SK-N-SH treated with all-trans-retinoic acid at 6 μM for 48 hours (cell line): ENCODE measurements at regions not wholly inside any gene's neighbourhood (a gene's known extent, or its start where the extent isn't known, plus 50 kb on each side); places are given as distances from the start of the nearest gene placed in this dataset.

Experiments
- ATAC-seq: fragments of 200-7000 bp; cut with Tn5 transposase; 3 replicates; pipeline ENCODE4 v1.9.1; 2020; ENCODE audit warnings: mild to moderate bottlenecking, moderate library complexity
- ARNTL ChIP-seq: fragments of 450-650 bp; formaldehyde crosslinking; IDR thresholded peaks from 2 replicates; pipeline ENCODE4 v1.5.0; 2020; ENCODE audit warnings: low read depth, mild to moderate bottlenecking, moderate library complexity, borderline replicate concordance
- CSDC2 ChIP-seq: fragments of 250-450 bp; sonication (Bioruptor Pico); IDR thresholded peaks from 2 replicates; pipeline ENCODE4 v1.5.0; 2020; ENCODE audit warnings: mild to moderate bottlenecking, moderate library complexity
- CSRNP3 ChIP-seq: fragments of 250-450 bp; sonication (Bioruptor Pico); IDR thresholded peaks from 2 replicates; pipeline ENCODE4 v1.5.1; 2021; ENCODE audit warnings: mild to moderate bottlenecking, moderate library complexity
- ESRRG ChIP-seq: fragments of 250-450 bp; sonication (Bioruptor Pico); IDR thresholded peaks from 2 replicates; pipeline ENCODE4 v1.6.1; 2021; ENCODE audit warnings: mild to moderate bottlenecking
- GLIS3 ChIP-seq: fragments of 250-450 bp; sonication (Bioruptor Pico); IDR thresholded peaks from 2 replicates; pipeline ENCODE4 v1.5.0; 2020; ENCODE audit warnings: mild to moderate bottlenecking, moderate library complexity
- ISL1 ChIP-seq: fragments of 250-450 bp; sonication (Bioruptor Pico); IDR thresholded peaks from 2 replicates; pipeline ENCODE4 v2.1.2; 2022; ENCODE audit warnings: mild to moderate bottlenecking, moderate library complexity
- OSR1 ChIP-seq: fragments of 250-450 bp; sonication (Bioruptor Pico); IDR thresholded peaks from 2 replicates; pipeline ENCODE4 v1.8.0; 2022; ENCODE audit warnings: moderate library complexity, mild to moderate bottlenecking, inconsistent platforms
- PATZ1 ChIP-seq: fragments of 250-450 bp; sonication (Bioruptor Pico); IDR thresholded peaks from 2 replicates; pipeline ENCODE4 v1.8.0; 2020; ENCODE audit warnings: mild to moderate bottlenecking, moderate library complexity, borderline replicate concordance
- POU6F1 ChIP-seq: fragments of 250-450 bp; sonication (Bioruptor Pico); IDR thresholded peaks from 2 replicates; pipeline ENCODE4 v1.8.0; 2021; ENCODE audit warnings: low read depth, mild to moderate bottlenecking, moderate library complexity, borderline replicate concordance
- PPARA ChIP-seq: fragments of 250-450 bp; sonication (Bioruptor Pico); IDR thresholded peaks from 2 replicates; pipeline ENCODE4 v1.5.0; 2020; ENCODE audit warnings: mild to moderate bottlenecking, borderline replicate concordance
- RARB ChIP-seq: fragments of 250-450 bp; sonication (Bioruptor Pico); IDR thresholded peaks from 2 replicates; pipeline ENCODE4 v1.8.0; 2021; ENCODE audit warnings: mild to moderate bottlenecking, moderate library complexity
- SNAI2 ChIP-seq: fragments of 250-450 bp; sonication (Bioruptor Pico); IDR thresholded peaks from 2 replicates; pipeline ENCODE4 v1.5.0; 2020; ENCODE audit warnings: mild to moderate bottlenecking, moderate library complexity
- TCF4 ChIP-seq: fragments of 250-450 bp; sonication (Bioruptor Pico); IDR thresholded peaks from 2 replicates; pipeline ENCODE4 v1.8.0; 2021; ENCODE audit warnings: mild to moderate bottlenecking, moderate library complexity, borderline replicate concordance
- TOX ChIP-seq: fragments of 250-450 bp; sonication (Bioruptor Pico); IDR thresholded peaks from 2 replicates; pipeline ENCODE4 v1.8.0; 2021; ENCODE audit warnings: mild to moderate bottlenecking, moderate library complexity, borderline replicate concordance
- TSHZ2 ChIP-seq: fragments of 250-450 bp; sonication (Bioruptor Pico); IDR thresholded peaks from 2 replicates; pipeline ENCODE4 v1.5.0; 2020; ENCODE audit warnings: mild to moderate bottlenecking, moderate library complexity
- ZC3H10 ChIP-seq: fragments of 250-450 bp; sonication (Bioruptor Pico); IDR thresholded peaks from 2 replicates; pipeline ENCODE4 v1.5.1; 2021; ENCODE audit warnings: mild to moderate bottlenecking, moderate library complexity
- ZFP3 ChIP-seq: fragments of 250-450 bp; sonication (Bioruptor Pico); IDR thresholded peaks from 2 replicates; pipeline ENCODE4 v1.5.0; 2020; ENCODE audit warnings: mild to moderate bottlenecking, moderate library complexity
- ZFP30 ChIP-seq: fragments of 450-650 bp; formaldehyde crosslinking; IDR thresholded peaks from 2 replicates; pipeline ENCODE4 v1.5.0; 2022; ENCODE audit warnings: mild to moderate bottlenecking, moderate library complexity
- ZNF565 ChIP-seq: fragments of 450-650 bp; formaldehyde crosslinking; conservative IDR thresholded peaks from 2 replicates; pipeline ENCODE4 v1.5.0; 2020; ENCODE audit warnings: low read depth, mild to moderate bottlenecking, moderate library complexity
- ZNF70 ChIP-seq: fragments of 450-650 bp; formaldehyde crosslinking; IDR thresholded peaks from 2 replicates; pipeline ENCODE4 v1.5.0; 2020; ENCODE audit warnings: mild to moderate bottlenecking, moderate library complexity
- ZNF8 ChIP-seq: fragments of 450-650 bp; formaldehyde crosslinking; IDR thresholded peaks from 2 replicates; pipeline ENCODE4 v1.5.0; 2020; ENCODE audit warnings: mild to moderate bottlenecking, moderate library complexity

GRCh38 chr12:46112364-46112763 lies 122.0 kb upstream of the SCAF11 start:
- no peak for TF ChIP-seq CSDC2 (CRISPR knock-in tag)
- TF ChIP-seq CSRNP3 (CRISPR knock-in tag): no peak
- TF ChIP-seq ZFP30 (CRISPR knock-in tag): no peak
- no peak for TF ChIP-seq SNAI2 (CRISPR knock-in tag)
- TF ChIP-seq TSHZ2 (CRISPR knock-in tag): no peak
- TF ChIP-seq GLIS3 (CRISPR knock-in tag): no peak
- no peak for TF ChIP-seq ZNF565 (CRISPR knock-in tag)
- no peak for TF ChIP-seq TCF4
- no peak for TF ChIP-seq OSR1 (CRISPR knock-in tag)
- TF ChIP-seq ISL1: no peak
- no peak for TF ChIP-seq TOX (CRISPR knock-in tag)
- no peak for TF ChIP-seq ARNTL (CRISPR knock-in tag)
- TF ChIP-seq ZNF70: no peak
- TF ChIP-seq PPARA (CRISPR knock-in tag): no peak
- no peak for TF ChIP-seq ESRRG (CRISPR knock-in tag)
- no peak for TF ChIP-seq RARB
- no peak for TF ChIP-seq PATZ1 (CRISPR knock-in tag)
- no peak for TF ChIP-seq ZC3H10
- TF ChIP-seq ZNF8 (CRISPR knock-in tag): no peak
- no peak for TF ChIP-seq ZFP3 (CRISPR knock-in tag)
- TF ChIP-seq, all 23 proteins: peak for 0
- no peak for ATAC-seq

GRCh38 chr12:46111715-46112114 lies 121.3 kb upstream of the SCAF11 start:
- TF ChIP-seq PPARA (CRISPR knock-in tag) (no peak), ESRRG (CRISPR knock-in tag) (no peak), GLIS3 (CRISPR knock-in tag) (no peak), TOX (CRISPR knock-in tag) (no peak), POU6F1 (CRISPR knock-in tag) (no peak), TSHZ2 (CRISPR knock-in tag) (no peak)

More at GRCh38 chr12:46111715-46112114, 121.3 kb upstream of the SCAF11 start:
- no peak for ATAC-seq
